Gastroesophageal sphincter (tissue), 4 donors: ENCODE measurements at regions not wholly inside any gene's neighbourhood (a gene's known extent, or its start where the extent isn't known, plus 50 kb on each side); places are given as distances from the start of the nearest gene placed in this dataset.

ENCODE experiments used
- ATAC-seq: fragments of 150-250 bp; one replicate; pipeline ENCODE4 v1.9.1; 2016; ENCODE audit warnings: mild to moderate bottlenecking, moderate library complexity
- H3K27ac ChIP-seq, 4 donors: fragments of 200-600 bp; sonication (generic) in 3 of 4; 1 replicate in 3 of 4; 2 replicates in 1 of 4; pipeline ENCODE4 v1.5.1; 2016 to 2019
- H3K27me3 ChIP-seq: fragments of 200-600 bp; sonication (generic); one replicate; pipeline ENCODE4 v1.5.1; 2019
- H3K36me3 ChIP-seq, 2 donors: fragments of 200-600 bp; sonication (generic); one replicate each; pipeline ENCODE4 v1.5.1; 2019; ENCODE audit warnings: control low read depth in 1 of 2
- H3K4me1 ChIP-seq, 3 donors: fragments of 200-600 bp; sonication (generic); 1 replicate in 2 of 3; 2 replicates in 1 of 3; pipeline ENCODE4 v1.5.1; 2016 to 2019; ENCODE audit warnings: control low read depth in 2 of 3
- H3K4me3 ChIP-seq, 2 donors: fragments of 200-600 bp; sonication (generic); one replicate each; pipeline ENCODE4 v1.5.1; 2019; ENCODE audit warnings: mild to moderate bottlenecking in 1 of 2, moderate library complexity in 1 of 2
- H3K9me3 ChIP-seq, 3 donors: fragments of 200-600 bp; sonication (generic); one replicate each; pipeline ENCODE4 v1.5.1; 2017 to 2019; ENCODE audit warnings: control low read depth in 2 of 3
- EP300 ChIP-seq: sonication (generic); formaldehyde crosslinking; IDR thresholded peaks from one replicate; pipeline ENCODE4 v1.6.1; 2017; ENCODE audit warnings: antibody characterized with exemption, mild to moderate bottlenecking
- POLR2A ChIP-seq, 2 donors: fragments of 450-650 bp; IDR thresholded peaks; one replicate each; pipeline ENCODE4 v1.6.1; 2017; ENCODE audit warnings: antibody characterized with exemption in 2 of 2, mild to moderate bottlenecking in 2 of 2, moderate library complexity in 1 of 2
- POLR2AphosphoS5 ChIP-seq: sonication (generic); formaldehyde crosslinking; IDR thresholded peaks from one replicate; pipeline ENCODE4 v1.6.1; 2017; ENCODE audit warnings: antibody characterized with exemption
- WGBS, 2 donors: methylation state at CpG; one replicate each; pipeline ENCODE4 v1.1.5; 2018; ENCODE audit warnings: low coverage in 1 of 2; 5-methylcytosine and 5-hydroxymethylcytosine counted together
- TF ChIP-seq, protein P1 (sequence below), 4 experiments: fragments of 200-600 bp in 2 of 4; fragments of 450-650 bp in 2 of 4; sonication (generic) in 1 of 4; IDR thresholded peaks; one replicate each; pipeline ENCODE4 v1.5.1; 2017 to 2019; ENCODE audit warnings: antibody characterized with exemption in 4 of 4, mild to moderate bottlenecking in 2 of 4, moderate library complexity in 2 of 4

GRCh38 chr4:176883681-176884418 lies 91.1 kb upstream of the VEGFC start:
- Histone ChIP-seq H3K36me3 (no peaks in the 10 kb centered on the region), H3K9me3 (no peaks in the 10 kb centered on the region), H3K27ac (no peak overlapping the region), H3K27me3 (no peaks in the 10 kb centered on the region), H3K4me3 (no peak overlapping the region), H3K4me1 (no peaks in the 10 kb centered on the region)
- TF ChIP-seq, protein P1, sequence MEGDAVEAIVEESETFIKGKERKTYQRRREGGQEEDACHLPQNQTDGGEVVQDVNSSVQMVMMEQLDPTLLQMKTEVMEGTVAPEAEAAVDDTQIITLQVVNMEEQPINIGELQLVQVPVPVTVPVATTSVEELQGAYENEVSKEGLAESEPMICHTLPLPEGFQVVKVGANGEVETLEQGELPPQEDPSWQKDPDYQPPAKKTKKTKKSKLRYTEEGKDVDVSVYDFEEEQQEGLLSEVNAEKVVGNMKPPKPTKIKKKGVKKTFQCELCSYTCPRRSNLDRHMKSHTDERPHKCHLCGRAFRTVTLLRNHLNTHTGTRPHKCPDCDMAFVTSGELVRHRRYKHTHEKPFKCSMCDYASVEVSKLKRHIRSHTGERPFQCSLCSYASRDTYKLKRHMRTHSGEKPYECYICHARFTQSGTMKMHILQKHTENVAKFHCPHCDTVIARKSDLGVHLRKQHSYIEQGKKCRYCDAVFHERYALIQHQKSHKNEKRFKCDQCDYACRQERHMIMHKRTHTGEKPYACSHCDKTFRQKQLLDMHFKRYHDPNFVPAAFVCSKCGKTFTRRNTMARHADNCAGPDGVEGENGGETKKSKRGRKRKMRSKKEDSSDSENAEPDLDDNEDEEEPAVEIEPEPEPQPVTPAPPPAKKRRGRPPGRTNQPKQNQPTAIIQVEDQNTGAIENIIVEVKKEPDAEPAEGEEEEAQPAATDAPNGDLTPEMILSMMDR (IDR thresholded peaks at IDR 0.05) = no peak
- TF ChIP-seq POLR2AphosphoS5 (no peak), EP300 (no peak), POLR2A (IDR thresholded peaks at IDR 0.05) (no peak)
- ATAC-seq = no peak
- 48 to 78% methylated on average over 6 of the region's 6 CpGs for WGBS, 2 donors

DNA sequence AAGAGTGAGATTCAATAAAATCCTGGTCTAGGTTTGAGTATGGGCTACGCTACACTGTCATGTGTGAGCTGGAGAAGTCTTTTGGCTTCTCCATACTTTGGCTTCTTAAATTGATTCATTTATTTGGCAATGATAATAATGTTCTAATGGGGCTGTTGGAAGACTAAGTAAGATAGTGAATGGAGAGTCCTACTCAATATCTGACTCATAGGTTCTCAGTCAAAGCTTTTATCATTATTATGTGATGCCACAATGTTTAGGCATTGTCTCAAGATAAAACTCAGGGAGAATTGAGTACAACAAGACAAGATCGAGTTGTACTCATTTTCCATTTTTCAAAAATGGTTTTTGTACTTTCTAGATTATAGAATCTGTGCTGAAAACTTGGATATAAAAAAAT lies 92.5 kb upstream of the VEGFC start:
- TF ChIP-seq POLR2A (IDR thresholded peaks at IDR 0.05) (no peak), POLR2AphosphoS5 (no peak), EP300 (no peak)
- TF ChIP-seq, protein P1 (IDR thresholded peaks at IDR 0.05) = no peak
- Histone ChIP-seq H3K4me1 (no peaks in the 10 kb centered on the region), H3K27me3 (no peaks in the 10 kb centered on the region), H3K36me3 (no peaks in the 10 kb centered on the region), H3K4me3 (no peak overlapping the region), H3K9me3 (no peaks in the 10 kb centered on the region), H3K27ac (no peak overlapping the region)
- WGBS, 2 donors = 49 to 75% methylated on average over 2 of the region's 2 CpGs
- ATAC-seq = no peak

GRCh38 chr4:176886135-176886534 lies 93.4 kb upstream of the VEGFC start:
- Histone ChIP-seq H3K4me3 (no peak overlapping the region), H3K27me3 (no peaks in the 10 kb centered on the region), H3K9me3 (no peaks in the 10 kb centered on the region), H3K4me1 (no peaks in the 10 kb centered on the region), H3K36me3 (no peaks in the 10 kb centered on the region), H3K27ac (no peak overlapping the region)
- TF ChIP-seq, protein P1 (IDR thresholded peaks at IDR 0.05) = no peak
- TF ChIP-seq EP300 (no peak), POLR2AphosphoS5 (no peak), POLR2A (IDR thresholded peaks at IDR 0.05) (no peak)
- WGBS, 2 donors = 67 to 77% methylated on average over 3 of the region's 3 CpGs
- no peak for ATAC-seq

DNA sequence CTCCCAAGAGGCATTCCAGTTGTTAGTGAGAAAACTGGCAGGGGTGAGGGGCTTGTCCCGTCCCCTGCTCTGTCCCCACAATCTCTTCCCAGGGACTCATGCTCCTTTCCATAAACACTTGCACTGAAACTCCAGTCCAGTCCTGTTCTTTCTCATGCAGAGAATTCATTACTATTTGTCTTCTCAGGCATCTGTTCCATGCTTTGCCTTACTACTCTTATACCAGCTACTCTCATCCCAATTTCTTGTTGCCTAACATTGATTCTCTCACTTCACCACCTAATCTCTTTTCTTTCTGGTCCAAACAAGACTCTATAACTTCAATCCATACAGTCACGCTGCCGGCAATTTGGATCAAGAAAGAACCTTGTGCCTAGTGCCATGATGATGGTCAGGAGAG lies 97.1 kb upstream of the VEGFC start:
- 80 to 89% methylated on average over 3 of the region's 3 CpGs for WGBS, 2 donors
- ATAC-seq = no peak
- Histone ChIP-seq H3K27me3 (no peaks in the 10 kb centered on the region), H3K4me1 (no peaks in the 10 kb centered on the region), H3K36me3 (no peaks in the 10 kb centered on the region), H3K9me3 (no peaks in the 10 kb centered on the region), H3K27ac (no peak overlapping the region), H3K4me3 (no peak overlapping the region)
- TF ChIP-seq EP300 (no peak), POLR2A (IDR thresholded peaks at IDR 0.05) (no peak), POLR2AphosphoS5 (no peak)
- TF ChIP-seq, protein P1 (IDR thresholded peaks at IDR 0.05) = no peak

DNA sequence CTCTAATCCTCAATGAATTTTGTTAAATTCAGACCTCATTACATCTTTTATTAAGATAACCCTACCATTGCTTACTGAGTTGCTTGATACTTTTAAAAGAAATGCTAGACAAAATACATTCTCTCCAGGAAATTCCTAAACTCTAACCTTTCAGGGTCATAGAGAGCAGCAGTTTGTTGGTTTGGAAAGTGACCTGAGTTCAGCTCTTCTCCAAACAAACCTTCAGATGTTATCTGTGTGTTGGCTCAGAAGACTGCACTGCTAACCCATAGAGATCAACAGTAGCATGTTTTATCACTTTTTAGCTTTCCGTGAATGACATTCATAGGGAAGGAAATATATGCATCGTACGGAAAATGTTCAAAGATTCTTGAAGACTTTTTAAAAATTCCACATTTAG lies 101.8 kb upstream of the VEGFC start:
- Histone ChIP-seq H3K9me3 (no peaks in the 10 kb centered on the region), H3K27me3 (no peaks in the 10 kb centered on the region), H3K4me3 (no peak overlapping the region), H3K27ac (no peak overlapping the region), H3K4me1 (no peaks in the 10 kb centered on the region), H3K36me3 (no peaks in the 10 kb centered on the region)
- ATAC-seq = no peak
- 66 to 100% methylated on average over 1 to 3 of the region's 3 CpGs for WGBS, 2 donors
- no peak for TF ChIP-seq EP300
- TF ChIP-seq, protein P1 (IDR thresholded peaks at IDR 0.05) = no peak
- TF ChIP-seq POLR2AphosphoS5 = no peak
- no peak for TF ChIP-seq POLR2A (IDR thresholded peaks at IDR 0.05)
